A549 (cell line): ENCODE measurements at regions not wholly inside any gene's neighbourhood (a gene's known extent, or its start where the extent isn't known, plus 50 kb on each side); places are given as distances from the start of the nearest gene placed in this dataset.
A peak's percentile ranks its signal among the peaks of the same experiment; 100 is the strongest.
"Not testable (repeated sequence)": the region's sequence is repeated elsewhere in the genome, so short reads cannot be mapped to it uniquely, and the experiment has no call there.

Experiments
- ATAC-seq, 2 experiments: fragments of 200-7000 bp in 1 of 2; fragments of >200 bp in 1 of 2; cut with Nextera tagmentation in 1 of 2; cut with Tn5 transposase in 1 of 2; 3 replicates each; pipeline versions ENCODE4 v1.8.0 to v1.9.1; 2018 to 2020; ENCODE audit warnings: mild to moderate bottlenecking in 1 of 2, moderate library complexity in 1 of 2
- CTCF ChIA-PET: fragments of 300-600 bp; sonication (Branson Sonifier 250); formaldehyde crosslinking; extraction: SDS; loops from one replicate; lab custom pipeline; 2021; ENCODE audit warnings: antibody characterized with exemption, inconsistent platforms; lab: Yijun Ruan, JAX
- POLR2A ChIA-PET: fragments of 350-600 bp; formaldehyde crosslinking; extraction: SDS; loops from one replicate; lab custom pipeline; 2021; ENCODE audit warnings: antibody characterized with exemption, inconsistent platforms; lab: Yijun Ruan, JAX
- DNase-seq, 2 experiments: peaks; one replicate each; pipeline versions ENCODE4 v3.0.0 to v3.0.0-alpha.2; 2011 to 2016; ENCODE audit warnings: low read depth in 1 of 2, low spot score in 1 of 2
- FAIRE-seq: peaks from 2 replicates; lab custom pipeline; 2011; peaks lifted over from hg19 to GRCh38; lab: Jason Lieb, UNC
- H3K27ac ChIP-seq, 2 experiments: fragments of >200 bp; sonication (Bioruptor Twin); formaldehyde crosslinking; 3 replicates each; pipeline ENCODE4 v1.5.1; 2016 to 2017
- H3K4me1 ChIP-seq: fragments of >200 bp; sonication (Bioruptor Twin); formaldehyde crosslinking; 3 replicates; pipeline ENCODE4 v1.6.1; 2016
- H3K4me2 ChIP-seq: fragments of >200 bp; sonication (Bioruptor Twin); formaldehyde crosslinking; 3 replicates; pipeline ENCODE4 v1.6.1; 2016
- H3K4me3 ChIP-seq: fragments of >200 bp; sonication (Bioruptor Twin); formaldehyde crosslinking; 3 replicates; pipeline ENCODE4 v1.5.1; 2016
- H3K9me3 ChIP-seq: fragments of >200 bp; sonication (Bioruptor Twin); formaldehyde crosslinking; 3 replicates; pipeline ENCODE4 v1.6.1; 2016
- CHD4 ChIP-seq: fragments of 200-600 bp; sonication (generic); IDR thresholded peaks from 2 replicates; pipeline ENCODE4 v1.6.1; 2016; ENCODE audit warnings: antibody characterized with exemption, mild to moderate bottlenecking, borderline replicate concordance
- HES2 ChIP-seq: fragments of >200 bp; sonication (Bioruptor Twin); formaldehyde crosslinking; IDR thresholded peaks from 2 replicates; pipeline ENCODE4 v1.6.1; 2016
- HOXB13 ChIP-seq: fragments of 250-450 bp; sonication (Bioruptor Pico); IDR thresholded peaks from 2 replicates; pipeline ENCODE4 v1.5.0; 2020; ENCODE audit warnings: low read depth, mild to moderate bottlenecking, moderate library complexity
- HOXB5 ChIP-seq: fragments of 250-450 bp; sonication (Bioruptor Pico); IDR thresholded peaks from 2 replicates; pipeline ENCODE4 v1.5.0; 2020; ENCODE audit warnings: mild to moderate bottlenecking, moderate library complexity
- MAFK ChIP-seq: fragments of 450-650 bp; IDR thresholded peaks from 2 replicates; pipeline ENCODE4 v1.6.1; 2014; ENCODE audit not compliant: partially characterized antibody
- TP53 ChIP-seq: fragments of 250-450 bp; sonication (Bioruptor Pico); IDR thresholded peaks from 2 replicates; pipeline ENCODE4 v1.5.0; 2021; ENCODE audit warnings: mild to moderate bottlenecking, moderate library complexity
- ZC3H11A ChIP-seq: fragments of 450-650 bp; IDR thresholded peaks from 2 replicates; pipeline ENCODE4 v1.6.1; 2014; ENCODE audit warnings: antibody characterized with exemption, mild to moderate bottlenecking
- WGBS: methylation state at CpG from one replicate; pipeline ENCODE4 v1.1.6; 2017; ENCODE audit errors: missing lambda C conversion rate; 5-methylcytosine and 5-hydroxymethylcytosine counted together

DNA sequence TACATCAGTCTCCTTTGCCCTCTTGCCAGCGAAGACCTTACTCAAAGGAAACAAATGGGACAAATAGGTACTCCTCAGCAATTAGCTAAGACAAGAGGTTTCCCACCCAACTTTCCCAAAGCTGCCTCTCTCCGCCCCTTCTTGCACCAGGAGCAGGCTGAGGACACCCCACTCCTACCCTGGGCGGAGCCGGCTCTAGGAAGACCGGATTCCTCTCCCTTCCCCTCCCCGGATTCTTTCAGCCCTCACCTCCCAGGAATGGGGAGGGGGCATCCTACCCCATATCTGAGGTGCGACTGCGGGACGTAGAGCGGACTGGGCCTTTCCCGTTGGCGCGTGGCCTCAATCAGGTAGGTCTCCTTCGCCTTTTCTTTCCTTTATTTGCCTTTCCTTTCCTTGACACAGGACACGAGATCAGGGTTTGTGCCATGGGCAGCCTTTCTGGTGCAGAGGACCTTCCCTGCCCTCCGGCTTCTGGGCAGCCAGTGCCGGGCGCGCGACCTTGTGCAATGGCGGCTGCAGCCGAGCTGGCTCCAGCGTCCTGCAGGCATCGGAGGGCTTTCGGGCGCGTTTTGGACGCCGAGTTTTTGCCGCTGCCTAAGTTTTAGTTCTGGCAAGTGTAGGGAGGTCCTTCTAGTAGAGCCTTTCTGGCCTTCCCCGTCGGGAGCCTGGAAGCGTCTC lies 279.9 kb downstream of the PLS3 start:
- POLR2A ChIA-PET, FAIRE-seq, H3K4me3 ChIP-seq, H3K4me2 ChIP-seq, H3K27ac ChIP-seq, DNase-seq, ATAC-seq, H3K9me3 ChIP-seq, H3K4me1 ChIP-seq, CTCF ChIA-PET: not testable (repeated sequence)
- WGBS = 76% methylated on average over 5 of the region's 33 CpGs

DNA sequence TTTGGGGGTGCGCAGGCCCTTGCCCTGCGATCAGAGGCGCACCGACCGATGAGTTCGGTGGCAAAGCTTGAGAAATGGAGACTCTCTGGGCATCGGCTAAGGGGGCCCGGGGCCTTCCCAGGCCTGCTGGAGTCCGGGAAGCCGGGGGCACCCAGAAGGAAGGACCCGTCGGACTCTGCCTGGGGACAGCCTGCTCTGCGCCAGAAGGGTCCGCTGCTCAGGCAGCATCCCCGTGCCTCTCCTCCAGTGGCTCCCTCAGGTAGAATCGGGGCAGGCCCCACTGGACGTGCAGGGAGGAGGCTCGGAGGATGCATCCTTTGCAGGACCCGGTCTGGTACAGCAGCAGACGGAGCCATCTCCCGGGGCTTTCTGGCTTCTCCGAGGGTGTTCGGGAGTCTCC lies 290.0 kb downstream of the PLS3 start:
- H3K4me3 ChIP-seq, ATAC-seq, FAIRE-seq, POLR2A ChIA-PET, H3K4me1 ChIP-seq, CTCF ChIA-PET, H3K27ac ChIP-seq, H3K4me2 ChIP-seq, H3K9me3 ChIP-seq, DNase-seq: not testable (repeated sequence)
- no CpG with 5 or more reads among the region's 23 CpGs for WGBS

GRCh38 chrX:115853260-115853659 lies 292.3 kb downstream of the PLS3 start:
- POLR2A ChIA-PET, H3K4me2 ChIP-seq, H3K27ac ChIP-seq, ATAC-seq, H3K9me3 ChIP-seq, H3K4me3 ChIP-seq, DNase-seq, FAIRE-seq, H3K4me1 ChIP-seq, CTCF ChIA-PET: not testable (repeated sequence)
- no CpG with 5 or more reads among the region's 32 CpGs for WGBS

- WGBS = 88% methylated on average over 5 of the region's 15 CpGs
- H3K4me1 ChIP-seq, H3K4me3 ChIP-seq, H3K9me3 ChIP-seq, H3K27ac ChIP-seq, CTCF ChIA-PET, FAIRE-seq, POLR2A ChIA-PET, H3K4me2 ChIP-seq, DNase-seq, ATAC-seq: not testable (repeated sequence)
- TF ChIP-seq ZC3H11A = peak; percentile 78
These were observed 289.4 kb upstream of the AGTR2 start for GRCh38 chrX:115881170-115881569.

DNA sequence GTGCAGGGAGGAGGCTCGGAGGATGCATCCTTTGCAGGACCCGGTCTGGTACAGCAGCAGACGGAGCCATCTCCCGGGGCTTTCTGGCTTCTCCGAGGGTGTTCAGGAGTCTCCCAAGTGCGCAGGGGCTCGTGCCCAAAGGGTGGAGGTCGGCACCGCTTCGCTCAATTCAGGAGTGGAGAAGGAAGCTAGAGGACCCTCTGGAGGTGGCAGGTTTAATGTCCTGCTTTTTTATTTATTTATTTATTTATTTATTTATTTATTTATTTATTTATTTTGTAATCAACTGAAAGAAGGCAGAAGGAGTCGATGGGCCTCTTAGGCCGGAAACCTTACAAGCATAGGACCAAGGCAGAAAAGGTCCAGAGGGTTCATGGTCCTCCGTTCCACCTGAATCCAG lies 286.4 kb upstream of the AGTR2 start:
- TF ChIP-seq ZC3H11A = peak; percentile 30
- TF ChIP-seq, all 56 proteins: peak for 1; not testable (repeated sequence) for 55
- H3K4me2 ChIP-seq, FAIRE-seq, CTCF ChIA-PET, H3K27ac ChIP-seq, POLR2A ChIA-PET, H3K9me3 ChIP-seq, DNase-seq, H3K4me3 ChIP-seq, H3K4me1 ChIP-seq, ATAC-seq: not testable (repeated sequence)
- WGBS = 96% methylated on average over 3 of the region's 13 CpGs

GRCh38 chrX:115888041-115888440 lies 282.5 kb upstream of the AGTR2 start:
- ATAC-seq (peak in 1 of 2 experiments; percentile 81; a peak in 1 of 6 replicates), DNase-seq (peak in 1 of 2 experiments; percentile 55), FAIRE-seq (peak; percentile 88)
- H3K9me3 ChIP-seq, CTCF ChIA-PET, POLR2A ChIA-PET, H3K4me1 ChIP-seq, H3K4me2 ChIP-seq: not testable (repeated sequence)
- Histone ChIP-seq H3K4me3 (peak overlapping the region; percentile 18; the same call in 1 of the 3 replicates), H3K27ac (peak overlapping the region; percentile 39 to 42; a peak in 2 of 6 replicates)
- 83% methylated on average over 18 of the region's 29 CpGs for WGBS

GRCh38 chrX:115888519-115888918 lies 282.0 kb upstream of the AGTR2 start:
- H3K27ac ChIP-seq, FAIRE-seq, H3K9me3 ChIP-seq, ATAC-seq, H3K4me2 ChIP-seq, H3K4me1 ChIP-seq, POLR2A ChIA-PET, CTCF ChIA-PET, DNase-seq, H3K4me3 ChIP-seq: not testable (repeated sequence)
- 90% methylated on average over 30 of the region's 39 CpGs for WGBS

DNA sequence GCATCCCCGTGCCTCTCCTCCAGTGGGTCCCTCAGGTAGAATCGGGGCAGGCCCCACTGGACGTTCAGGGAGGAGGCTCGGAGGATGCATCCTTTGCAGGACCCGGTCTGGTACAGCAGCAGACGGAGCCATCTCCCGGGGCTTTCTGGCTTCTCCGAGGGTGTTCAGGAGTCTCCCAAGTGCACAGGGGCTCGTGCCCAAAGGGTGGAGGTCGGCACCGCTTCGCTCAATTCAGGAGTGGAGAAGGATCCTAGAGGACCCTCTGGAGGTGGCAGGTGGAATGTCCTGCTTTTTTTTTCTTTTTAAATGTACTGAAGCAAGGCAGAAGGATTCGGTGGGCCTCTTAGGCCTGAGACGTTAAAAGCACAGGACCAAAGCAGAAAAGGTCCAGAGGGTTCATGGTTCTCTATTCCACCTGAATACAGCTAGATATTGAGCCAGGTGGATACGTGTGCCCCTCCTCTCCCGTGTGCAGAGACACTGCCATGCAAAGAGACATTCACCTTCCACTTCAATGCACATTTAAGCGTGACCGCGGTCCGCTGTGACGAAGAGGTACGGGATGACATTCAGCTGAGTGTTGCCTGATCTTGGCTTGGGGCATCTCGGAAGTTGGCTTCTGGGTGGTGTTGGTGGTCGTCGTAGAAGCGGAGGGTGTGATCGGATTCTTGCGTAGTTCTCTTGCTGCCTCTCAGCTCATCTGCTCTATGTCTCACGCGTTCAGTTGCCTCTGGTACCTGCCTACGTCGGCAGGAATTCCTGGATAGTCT lies 281.2 kb upstream of the AGTR2 start:
- Histone ChIP-seq H3K4me2 (no peak overlapping the region), H3K4me3 (no peak overlapping the region), H3K4me1 (no peaks in the 10 kb centered on the region), H3K27ac (no peak overlapping the region), H3K9me3 (peaks cover 5% of the 10 kb centered on the region; the same call in 1 of the 3 replicates)
- ATAC-seq = no peak
- WGBS = 95% methylated on average over 24 of the region's 32 CpGs
- FAIRE-seq = no peak
- no peak for DNase-seq
- ChIA-PET POLR2A (no interaction called here), CTCF (no interaction called here)
- TF ChIP-seq HOXB13 (no peak), HES2 (no peak), HOXB5 (CRISPR knock-in tag) (no peak), CHD4 (no peak), TP53 (no peak), MAFK (no peak)
